GM19463 (cell line): ENCODE measurements at regions not wholly inside any gene's neighbourhood (a gene's known extent, or its start where the extent isn't known, plus 50 kb on each side); places are given as distances from the start of the nearest gene placed in this dataset.
"Not testable (repeated sequence)": the region's sequence is repeated elsewhere in the genome, so short reads cannot be mapped to it uniquely, and the experiment has no call there.

Experiments
- ATAC-seq: cut with Tn5 transposase; IDR thresholded peaks from one replicate; pipeline ENCODE4 v1.9.1; 2021; ENCODE audit warnings: mild to moderate bottlenecking, moderate library complexity; ENCODE audit not compliant: unreplicated experiment

DNA sequence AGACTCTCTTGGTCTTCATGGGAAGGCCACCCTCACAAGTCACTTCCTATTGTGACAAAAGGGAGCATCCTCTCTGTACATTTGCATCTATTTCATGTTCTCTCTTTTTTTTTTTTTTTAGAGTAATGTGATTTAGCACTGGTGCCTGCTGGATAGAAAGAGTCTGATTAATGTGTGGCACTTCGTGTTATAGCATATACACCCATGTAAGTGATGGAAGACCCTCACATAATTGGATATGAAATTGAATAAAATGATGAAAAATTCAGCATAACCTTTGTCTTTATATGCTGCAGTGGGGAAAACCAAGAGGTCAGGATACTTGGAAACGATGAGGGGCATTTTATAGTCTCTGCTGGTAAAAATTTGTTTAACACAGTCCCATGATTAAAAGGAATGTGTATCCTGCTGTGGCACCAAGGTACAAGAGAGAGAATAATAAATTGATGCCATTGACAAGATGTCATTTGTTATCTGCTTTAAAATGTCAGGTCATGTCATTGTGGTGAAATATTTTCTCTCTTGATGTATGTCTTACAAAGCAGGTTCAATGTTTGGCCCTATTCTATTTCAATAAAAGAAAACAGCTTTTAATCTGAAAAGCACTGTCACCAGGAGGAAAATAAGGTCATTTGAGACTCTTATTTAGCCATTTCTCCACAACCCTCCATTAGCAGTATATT lies 1115.4 kb downstream of the STPG2 start:
- ATAC-seq: no peak

DNA sequence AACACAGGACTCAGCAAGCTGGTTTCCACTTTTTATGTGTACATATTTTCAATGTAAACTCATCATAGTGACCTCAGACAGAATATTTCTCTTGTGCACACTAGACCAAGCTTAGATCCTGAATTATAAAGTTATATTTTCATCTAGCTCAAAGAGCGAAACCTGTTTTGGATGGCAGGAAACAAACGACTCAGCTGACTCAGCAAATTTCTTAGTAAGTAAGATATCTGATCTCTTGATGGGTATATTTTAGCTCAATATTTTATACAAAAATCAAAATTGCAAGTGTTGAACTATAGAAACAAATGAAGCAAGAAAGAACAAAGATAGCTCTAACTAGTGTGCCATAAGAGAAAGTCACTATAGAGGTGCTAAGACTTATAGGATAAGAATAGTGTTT lies 1114.5 kb downstream of the STPG2 start:
- no peak for ATAC-seq

DNA sequence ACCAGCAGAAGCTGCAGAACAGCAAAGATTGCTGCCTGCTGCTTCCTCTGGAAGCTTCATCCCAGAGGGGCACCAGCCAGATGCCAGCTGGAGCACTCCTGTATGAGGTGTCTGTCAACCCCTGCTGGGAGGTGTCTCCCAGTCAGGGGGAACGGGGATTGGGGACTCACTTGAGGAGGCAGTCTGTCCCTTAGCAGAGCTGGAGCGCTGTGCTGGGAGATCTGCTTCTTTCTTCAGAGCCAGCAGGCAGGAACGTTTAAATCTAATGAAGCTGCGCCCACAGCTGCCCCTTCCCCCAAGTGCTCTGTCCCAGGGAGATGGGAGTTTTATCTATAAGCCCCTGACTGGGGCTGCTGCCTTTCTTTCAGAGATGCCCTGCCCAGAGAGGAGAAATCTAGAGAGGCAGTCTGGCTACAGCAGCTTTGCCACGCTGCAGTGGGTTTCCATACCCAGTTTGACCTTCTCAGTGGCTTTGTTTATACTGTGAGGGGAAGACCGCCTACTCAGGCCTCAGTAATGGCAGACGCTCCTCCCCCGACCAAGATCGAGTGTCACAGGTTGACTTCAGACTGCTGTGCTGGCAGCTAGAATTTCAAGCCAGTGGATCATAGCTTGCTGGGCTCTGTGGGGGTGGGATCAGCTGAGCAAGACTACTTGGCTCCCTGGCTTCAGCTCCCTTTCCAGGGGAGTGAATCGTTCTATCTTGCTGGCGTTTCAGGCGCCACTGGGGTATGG lies 1105.7 kb downstream of the STPG2 start:
- ATAC-seq: not testable (repeated sequence)

DNA sequence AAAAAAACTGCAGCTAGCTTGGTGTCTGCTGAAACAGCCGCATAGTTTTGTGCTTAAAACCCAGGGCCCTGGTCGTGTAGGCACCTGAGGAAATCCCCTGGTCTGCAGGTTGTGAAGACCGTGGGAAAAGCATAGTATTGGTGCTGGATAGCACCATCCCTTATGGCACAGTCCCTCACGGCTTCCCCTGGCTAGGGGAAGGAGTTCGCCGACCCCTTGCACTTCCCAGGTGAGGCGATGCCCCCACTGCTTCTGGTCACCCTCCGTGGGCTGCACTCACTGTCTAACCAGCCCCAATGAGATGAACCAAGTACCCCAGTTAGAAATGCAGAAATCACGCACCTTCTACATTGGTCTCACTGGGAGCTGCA lies 1105.1 kb downstream of the STPG2 start:
- no peak for ATAC-seq

DNA sequence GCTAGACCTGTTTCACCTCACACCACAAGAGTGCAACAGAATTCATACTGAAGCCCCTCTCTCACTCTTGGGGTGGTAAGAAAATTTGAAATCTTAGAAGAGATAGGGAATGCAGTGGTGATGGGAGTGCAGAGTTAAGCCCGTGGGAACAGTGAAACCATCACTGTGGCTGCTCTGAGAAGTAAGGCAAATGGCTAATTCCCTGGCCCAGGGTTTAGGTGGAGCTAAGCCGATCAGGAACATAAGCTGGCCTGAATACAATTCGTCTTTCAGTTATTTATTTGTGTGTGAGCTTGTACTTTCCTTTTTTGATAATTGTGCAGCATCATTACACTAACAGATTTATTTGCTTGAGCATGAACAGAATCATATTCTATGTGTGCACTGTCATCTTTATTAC lies 1070.6 kb downstream of the STPG2 start:
- no peak for ATAC-seq

DNA sequence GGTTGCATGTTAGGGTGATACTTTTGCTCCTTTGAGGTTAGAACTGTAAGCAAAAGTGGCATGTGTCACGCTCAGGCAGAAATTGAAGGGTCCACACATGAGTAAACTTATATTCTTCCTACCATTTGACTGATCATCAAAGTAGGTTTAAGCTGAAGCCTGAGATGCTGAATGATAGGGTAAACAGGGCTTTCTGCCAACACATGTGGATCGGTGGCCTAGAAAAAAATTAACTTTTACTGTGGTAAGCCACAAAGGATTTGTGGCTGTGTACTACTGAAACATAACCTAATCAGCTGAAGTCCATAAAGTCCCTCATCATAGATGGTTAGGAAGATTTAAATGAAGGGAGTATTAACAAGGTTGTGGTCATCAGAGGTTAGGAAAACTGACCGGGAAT lies 1070.1 kb downstream of the STPG2 start:
- no peak for ATAC-seq

DNA sequence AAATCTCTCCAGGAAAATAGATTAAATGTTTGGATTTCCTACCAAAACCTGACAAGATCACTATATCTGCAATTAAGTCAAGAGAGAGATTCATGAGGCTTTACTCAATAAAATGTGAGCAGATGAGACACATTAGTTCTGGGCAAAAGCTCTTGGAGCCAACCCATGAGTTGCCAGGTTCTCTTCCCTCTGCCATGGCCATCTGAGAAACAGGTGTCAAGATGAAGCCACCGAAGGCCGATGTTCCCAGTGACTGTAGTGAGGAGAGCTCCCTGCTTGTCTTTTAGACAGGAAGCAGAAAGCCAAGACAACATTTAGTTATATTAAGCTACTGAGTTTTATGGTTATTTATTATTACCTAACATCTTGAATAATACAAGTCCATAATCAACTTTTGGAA lies 1068.7 kb downstream of the STPG2 start:
- no peak for ATAC-seq

DNA sequence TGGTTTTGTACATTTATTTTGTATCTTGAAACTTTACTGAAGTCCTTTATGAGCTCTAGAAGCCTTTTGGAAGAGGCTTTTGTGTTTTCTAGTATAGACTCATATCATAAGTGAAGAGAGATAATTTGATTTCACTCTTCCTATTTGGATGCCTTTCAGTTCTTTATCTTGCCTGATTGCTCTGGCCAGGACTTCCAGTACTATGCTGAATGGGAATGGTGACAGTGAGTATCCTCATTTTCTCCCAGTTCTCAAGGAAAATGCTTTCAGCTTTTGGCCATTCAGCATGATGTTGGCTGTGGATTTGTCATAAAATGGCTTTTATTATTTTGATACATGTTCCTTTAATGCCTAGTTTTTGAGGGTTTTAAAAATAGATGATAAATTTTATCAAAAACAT lies 1061.3 kb downstream of the STPG2 start:
- no peak for ATAC-seq

DNA sequence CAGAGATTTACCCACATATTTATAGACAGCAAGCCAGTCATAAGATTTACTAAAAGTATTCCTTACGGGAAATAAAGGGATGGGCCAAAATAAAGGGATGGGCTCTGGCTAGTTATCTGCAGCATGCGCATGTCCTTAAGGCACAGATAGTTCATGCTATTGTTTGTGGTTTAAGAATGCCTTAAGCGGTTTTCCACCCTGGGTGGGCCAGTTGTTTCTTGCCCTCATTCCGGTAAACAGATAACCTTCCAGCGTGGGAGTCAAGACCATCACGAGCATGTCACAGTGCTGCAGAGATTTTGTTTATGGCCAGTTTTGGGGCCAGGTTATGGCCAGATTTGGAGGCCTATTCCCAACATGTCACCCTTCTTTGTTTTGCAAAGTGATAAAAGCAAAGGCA lies 1046.2 kb downstream of the STPG2 start:
- ATAC-seq: not testable (repeated sequence)

DNA sequence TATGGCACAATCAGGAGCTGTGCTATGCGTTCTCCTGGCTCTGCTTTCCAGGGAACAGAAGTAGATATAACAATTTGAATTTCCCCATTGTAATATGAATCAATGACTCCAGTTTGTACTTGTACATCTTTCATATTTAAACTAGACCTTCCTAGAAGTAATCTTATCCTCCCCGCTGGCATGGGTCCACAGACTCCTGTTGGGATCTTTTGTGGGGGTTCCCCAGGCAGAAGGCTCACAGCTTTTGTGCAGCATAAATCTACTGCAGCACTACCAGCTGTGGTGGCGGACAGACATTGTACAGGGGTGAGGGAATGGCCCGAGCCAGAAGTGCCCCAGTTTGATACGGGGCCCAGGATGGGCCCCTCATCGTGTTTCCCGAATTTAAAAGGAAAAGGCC lies 1042.1 kb downstream of the STPG2 start:
- ATAC-seq: not testable (repeated sequence)

DNA sequence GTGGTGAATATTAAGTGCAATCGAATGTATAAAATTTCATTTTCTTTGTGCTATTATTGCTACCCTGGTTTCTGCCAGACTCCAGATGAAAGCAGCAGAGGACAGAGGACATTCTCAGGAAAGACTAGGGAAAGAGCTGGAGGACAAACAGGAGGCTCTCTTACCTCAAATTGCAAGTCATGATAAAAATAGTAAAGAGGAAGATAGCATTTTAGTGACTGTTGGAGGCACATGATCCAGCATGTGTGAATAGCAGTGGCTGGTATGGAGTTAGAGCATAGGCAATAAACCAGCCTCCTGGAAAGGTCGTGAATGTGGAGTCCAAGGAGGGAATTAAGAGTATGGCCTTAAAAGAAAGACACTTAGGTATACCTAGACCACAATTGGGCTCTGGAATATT lies 1040.0 kb downstream of the STPG2 start:
- ATAC-seq: no peak

DNA sequence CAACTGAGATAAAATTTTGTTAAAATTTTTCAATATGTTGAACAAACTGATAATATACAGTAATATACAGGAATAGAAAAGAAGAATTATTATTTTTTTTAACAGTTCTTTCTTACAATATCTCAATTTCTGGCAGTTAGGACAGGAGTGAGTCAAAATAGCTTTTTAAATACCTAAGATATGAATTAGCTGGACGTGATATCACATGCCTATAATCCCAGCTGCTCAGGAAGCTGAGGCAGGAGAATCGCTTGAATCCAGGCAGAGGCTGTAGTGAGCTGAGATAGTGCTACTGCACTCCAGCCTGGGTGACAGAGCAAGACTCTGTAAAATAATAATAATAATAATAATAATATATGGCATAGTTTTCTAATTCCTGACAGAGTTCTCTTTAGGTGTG lies 1039.3 kb downstream of the STPG2 start:
- no peak for ATAC-seq

DNA sequence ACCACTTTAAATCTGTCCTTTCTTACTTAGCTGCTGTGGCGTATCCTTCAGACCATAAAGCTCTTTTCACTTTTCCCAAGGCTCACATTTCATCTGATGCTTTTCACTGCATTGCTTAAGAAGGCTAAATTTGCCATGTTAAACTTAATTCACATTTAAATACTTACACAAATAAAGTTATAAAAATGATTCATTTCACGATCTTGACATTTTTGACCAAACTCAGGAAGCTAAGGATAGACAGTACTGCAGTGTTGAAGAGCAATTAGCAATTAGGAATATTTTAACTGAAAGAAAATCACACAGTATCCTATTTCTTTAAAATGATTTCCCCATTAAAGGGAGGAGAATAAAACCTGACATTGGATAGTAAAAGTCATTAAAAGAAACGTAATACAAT lies 1038.6 kb downstream of the STPG2 start:
- ATAC-seq: no peak

DNA sequence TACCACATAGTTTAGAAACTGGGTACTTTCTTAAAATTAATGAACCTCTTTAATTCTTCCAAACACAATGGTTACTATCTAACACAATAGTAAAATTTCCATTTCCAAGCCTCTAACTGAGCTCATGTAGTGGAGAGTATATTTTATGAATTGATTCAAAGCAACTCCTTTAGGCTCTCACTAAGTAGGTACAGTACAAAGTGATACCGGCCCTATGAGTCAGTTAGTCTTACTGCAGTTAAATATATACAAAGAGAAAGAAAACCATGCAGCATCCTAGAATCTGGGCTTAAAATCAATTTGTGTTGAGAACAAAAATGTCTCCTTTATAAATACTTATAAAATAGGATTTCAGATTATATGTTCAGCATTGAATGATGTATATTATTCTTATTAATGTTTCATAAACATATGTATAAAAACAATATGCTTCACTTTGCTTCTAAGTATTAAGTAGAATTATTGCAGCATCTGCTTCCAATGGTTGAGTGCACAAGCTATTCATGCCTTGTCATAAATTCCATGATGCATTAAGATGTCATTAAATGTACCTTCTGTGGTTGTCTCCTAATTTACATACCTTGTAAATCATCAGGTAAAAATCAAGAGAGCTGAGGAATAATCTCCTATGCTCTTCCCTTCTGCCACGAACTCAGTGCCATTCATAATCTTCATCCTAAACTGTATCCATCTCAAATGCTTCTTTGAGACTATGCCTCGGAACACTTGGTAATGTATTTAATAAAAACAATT lies 1037.8 kb downstream of the STPG2 start:
- no peak for ATAC-seq

DNA sequence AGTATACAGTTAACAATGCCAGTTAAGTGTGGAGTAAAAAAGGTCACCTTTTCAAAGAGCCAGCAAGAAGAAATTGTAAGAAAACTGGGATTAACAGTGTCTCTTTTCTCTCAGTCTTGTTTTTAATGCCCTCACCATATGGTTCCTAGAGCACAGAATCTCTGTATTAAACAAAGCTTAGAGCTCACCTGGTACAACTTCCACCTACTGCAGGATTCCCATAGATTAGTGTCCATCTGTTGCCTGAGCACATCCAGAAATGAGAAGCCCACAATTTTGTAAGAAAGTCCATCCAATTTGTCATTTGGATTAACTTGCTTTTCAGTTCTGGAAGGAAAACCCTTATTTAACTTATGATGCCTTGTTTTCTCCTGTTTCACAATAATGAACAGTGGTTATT lies 1037.1 kb downstream of the STPG2 start:
- no peak for ATAC-seq

DNA sequence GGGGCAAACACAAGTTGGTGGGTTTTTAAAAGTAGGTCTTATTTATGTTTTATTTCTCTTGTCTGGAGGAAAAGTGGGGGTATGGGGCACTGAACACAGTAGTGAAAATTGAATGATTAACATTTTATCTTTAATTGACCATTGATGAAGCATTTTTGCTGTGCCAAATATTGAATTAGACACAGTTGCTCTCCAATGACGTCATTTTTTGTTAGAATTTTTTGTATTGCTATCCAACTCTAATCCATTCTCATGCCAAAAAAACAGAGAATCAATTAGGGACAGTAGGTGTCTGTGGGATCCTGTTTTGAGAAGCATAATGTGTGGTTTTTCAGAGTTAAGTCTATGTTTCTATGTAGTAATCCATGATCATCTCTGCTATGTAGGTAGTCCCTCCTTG lies 1032.8 kb downstream of the STPG2 start:
- no peak for ATAC-seq

DNA sequence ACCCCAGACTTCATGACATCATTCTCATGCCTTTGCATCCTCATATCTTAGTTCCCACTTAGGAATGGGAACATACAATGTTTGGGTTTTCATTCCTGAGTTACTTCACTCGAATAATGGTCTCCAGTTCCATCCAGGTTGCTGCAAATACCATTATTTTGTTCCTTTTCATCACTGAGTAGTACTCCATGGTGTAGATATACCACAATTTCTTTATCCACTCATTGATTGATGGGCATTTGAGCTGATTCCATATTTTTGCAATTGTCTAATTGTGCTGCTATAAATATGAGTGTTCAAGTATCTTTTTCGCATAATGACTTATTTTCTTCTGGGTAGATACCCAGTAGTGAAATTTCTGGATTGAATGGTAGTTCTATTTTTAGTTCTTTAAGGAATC lies 1026.8 kb downstream of the STPG2 start:
- ATAC-seq: no peak

DNA sequence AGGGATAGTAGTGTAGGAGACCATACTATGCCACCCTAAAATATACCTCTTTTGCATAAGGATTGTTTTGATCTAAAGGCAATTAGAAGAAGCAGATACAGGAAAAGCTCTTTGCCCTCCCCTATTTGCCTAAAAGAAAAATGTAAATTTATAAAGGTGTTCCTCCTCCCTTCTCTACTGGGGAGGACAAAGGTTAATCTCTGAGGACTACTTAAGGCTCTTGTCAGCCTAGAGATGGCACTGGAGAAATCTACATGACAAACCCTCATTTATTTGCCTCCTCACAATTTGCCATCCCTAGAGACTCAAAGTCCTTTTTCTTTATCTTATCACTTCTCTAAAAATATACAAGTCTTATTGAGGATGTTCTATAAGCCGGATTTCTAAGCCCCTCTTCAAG lies 1021.8 kb downstream of the STPG2 start:
- no peak for ATAC-seq

DNA sequence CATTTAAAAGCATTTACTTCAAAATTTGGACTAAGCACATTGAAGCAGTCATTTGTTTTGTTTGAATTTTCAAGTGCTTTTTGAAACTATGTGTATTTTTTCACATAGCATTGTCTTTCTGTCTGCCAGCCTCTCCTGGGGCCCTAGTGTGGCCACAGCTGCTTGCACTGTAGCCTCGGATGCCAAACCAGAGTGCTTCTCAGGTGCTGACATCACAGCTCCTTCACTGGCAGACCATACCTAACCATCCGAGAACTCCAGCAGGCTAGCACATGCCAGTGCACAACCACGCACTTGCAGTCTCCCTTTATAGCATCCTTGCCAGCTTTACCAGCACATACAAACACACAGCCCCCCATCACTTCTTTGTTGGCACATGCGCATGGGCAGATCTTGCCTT lies 1019.7 kb downstream of the STPG2 start:
- ATAC-seq: no peak

DNA sequence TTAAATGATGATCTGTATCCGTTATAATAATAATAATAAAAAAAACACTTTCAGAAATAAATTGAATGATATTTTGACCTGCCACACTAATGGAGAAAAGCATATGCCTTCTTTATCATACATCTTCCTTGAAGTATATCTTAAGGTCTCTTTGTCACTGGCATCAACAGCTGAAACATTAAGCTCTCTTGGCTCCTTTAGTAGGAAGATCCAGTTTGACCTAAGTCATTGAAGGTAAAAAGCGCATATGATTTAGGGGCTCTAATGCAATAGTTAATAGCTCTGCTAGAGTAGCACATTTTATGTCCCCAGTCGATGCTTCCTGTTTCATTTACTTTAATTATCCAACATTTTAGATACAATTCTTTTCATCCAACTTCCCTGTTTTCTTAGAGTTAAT lies 1010.8 kb downstream of the STPG2 start:
- no peak for ATAC-seq

DNA sequence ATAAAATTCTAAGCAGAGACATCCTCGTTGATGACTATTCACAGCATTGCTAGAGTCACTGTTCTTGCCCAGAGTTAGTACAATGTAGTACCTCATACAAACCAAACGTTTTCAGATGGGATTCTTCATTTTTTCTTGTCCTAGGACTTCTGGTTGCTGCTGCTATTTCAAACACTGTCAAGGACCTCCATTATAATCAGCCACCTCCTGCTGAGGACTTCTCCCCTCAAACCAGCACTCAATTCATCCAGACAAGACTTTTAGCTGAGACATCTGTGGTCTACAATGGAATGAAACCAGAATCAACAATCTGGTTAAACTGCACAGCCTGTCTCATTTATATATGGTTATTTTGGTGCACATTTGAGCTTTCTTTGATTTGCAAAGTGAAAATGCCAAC lies 1008.8 kb downstream of the STPG2 start:
- ATAC-seq: no peak

DNA sequence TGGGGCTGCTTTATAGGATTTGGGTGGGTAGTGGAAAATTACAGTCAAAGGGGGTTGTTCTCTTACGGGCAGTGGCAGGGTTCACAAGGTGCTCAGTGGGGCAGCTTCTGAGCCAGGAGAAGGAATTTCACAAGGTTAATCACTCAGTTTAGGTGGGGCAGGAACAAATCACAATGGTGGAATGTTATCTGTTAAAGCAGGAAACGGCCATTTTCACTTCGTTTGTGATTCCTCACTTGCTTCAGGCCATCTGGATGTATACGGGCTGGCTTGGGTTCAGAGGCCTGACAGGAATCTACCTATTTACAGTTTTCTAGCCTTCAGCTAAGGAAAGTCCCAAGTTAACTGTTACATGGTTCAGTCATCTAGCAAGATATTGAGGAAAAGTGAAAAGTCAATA lies 1003.5 kb downstream of the STPG2 start:
- no peak for ATAC-seq
